ENCODE measurements at regions not wholly inside any gene's neighbourhood (a gene's known extent, or its start where the extent isn't known, plus 50 kb on each side); places are given as distances from the start of the nearest gene placed in this dataset.

- Histone ChIP-seq H3K36me3 (ENCODE audit: insufficient read depth, insufficient read length, low read length) (no peaks in the 10 kb centered on the region), H3K27me3 (ENCODE audit: insufficient read depth, insufficient read length) (no peaks in the 10 kb centered on the region), H3K4me1 (ENCODE audit: insufficient read depth, insufficient read length) (no peaks in the 10 kb centered on the region), H3K9ac (ENCODE audit: insufficient read length, low read depth) (no peak overlapping the region), H3K9me3 (ENCODE audit: insufficient read depth, low read length) (no peaks in the 10 kb centered on the region), H3K4me3 (ENCODE audit: insufficient read length, low read depth) (no peak overlapping the region)
- no peak for DNase-seq (ENCODE audit: low read depth, low spot score)
- TF ChIP-seq SUZ12 (IDR thresholded peaks at IDR 0.05; ENCODE audit: extremely low read depth, insufficient read depth, insufficient read length) = no peak
These were observed 209.2 kb upstream of the NR2F2 start for GRCh38 chr15:96121086-96121920.

GRCh38 chr15:96122077-96123027 lies 208.1 kb upstream of the NR2F2 start:
- H3K36me3 ChIP-seq (ENCODE audit: insufficient read depth, insufficient read length, low read length) = no peaks in the 10 kb centered on the region
- H3K9me3 ChIP-seq (ENCODE audit: insufficient read depth, low read length) = no peaks in the 10 kb centered on the region
- no peak overlapping the region for H3K4me3 ChIP-seq (ENCODE audit: insufficient read length, low read depth)
- no peak for TF ChIP-seq YY1 (IDR thresholded peaks at IDR 0.05; ENCODE audit: insufficient read depth, insufficient read length)
- TF ChIP-seq ZNF274 (IDR thresholded peaks at IDR 0.05; ENCODE audit: low read depth, low read length) = no peak
- TF ChIP-seq SUZ12 (IDR thresholded peaks at IDR 0.05; ENCODE audit: extremely low read depth, insufficient read depth, insufficient read length) = no peak
- no peak overlapping the region for H3K9ac ChIP-seq (ENCODE audit: insufficient read length, low read depth)
- no peak for DNase-seq (ENCODE audit: low read depth, low spot score)
- no peaks in the 10 kb centered on the region for H3K27me3 ChIP-seq (ENCODE audit: insufficient read depth, insufficient read length)
- H3K4me1 ChIP-seq (ENCODE audit: insufficient read depth, insufficient read length) = no peaks in the 10 kb centered on the region

GRCh38 chr15:96123028-96123400 lies 207.5 kb upstream of the NR2F2 start:
- Histone ChIP-seq H3K36me3 (ENCODE audit: insufficient read depth, insufficient read length, low read length) (no peaks in the 10 kb centered on the region), H3K27me3 (ENCODE audit: insufficient read depth, insufficient read length) (no peaks in the 10 kb centered on the region), H3K4me1 (ENCODE audit: insufficient read depth, insufficient read length) (no peaks in the 10 kb centered on the region), H3K9me3 (ENCODE audit: insufficient read depth, low read length) (no peaks in the 10 kb centered on the region), H3K4me3 (ENCODE audit: insufficient read length, low read depth) (no peak overlapping the region), H3K9ac (ENCODE audit: insufficient read length, low read depth) (no peak overlapping the region)
- TF ChIP-seq ZNF274 (IDR thresholded peaks at IDR 0.05; ENCODE audit: low read depth, low read length) (no peak), YY1 (IDR thresholded peaks at IDR 0.05; ENCODE audit: insufficient read depth, insufficient read length) (no peak), SUZ12 (IDR thresholded peaks at IDR 0.05; ENCODE audit: extremely low read depth, insufficient read depth, insufficient read length) (no peak)
- no peak for DNase-seq (ENCODE audit: low read depth, low spot score)

- Histone ChIP-seq H3K27me3 (ENCODE audit: insufficient read depth, insufficient read length) (no peaks in the 10 kb centered on the region), H3K4me1 (ENCODE audit: insufficient read depth, insufficient read length) (no peaks in the 10 kb centered on the region), H3K36me3 (ENCODE audit: insufficient read depth, insufficient read length, low read length) (no peaks in the 10 kb centered on the region), H3K4me3 (ENCODE audit: insufficient read length, low read depth) (no peak overlapping the region), H3K9ac (ENCODE audit: insufficient read length, low read depth) (no peak overlapping the region), H3K9me3 (ENCODE audit: insufficient read depth, low read length) (no peaks in the 10 kb centered on the region)
- no peak for TF ChIP-seq SUZ12 (IDR thresholded peaks at IDR 0.05; ENCODE audit: extremely low read depth, insufficient read depth, insufficient read length)
- no peak for TF ChIP-seq ZNF274 (IDR thresholded peaks at IDR 0.05; ENCODE audit: low read depth, low read length)
- TF ChIP-seq YY1 (IDR thresholded peaks at IDR 0.05; ENCODE audit: insufficient read depth, insufficient read length) = no peak
- no peak for DNase-seq (ENCODE audit: low read depth, low spot score)
These were observed 206.8 kb upstream of the NR2F2 start for GRCh38 chr15:96123630-96124187.

DNA sequence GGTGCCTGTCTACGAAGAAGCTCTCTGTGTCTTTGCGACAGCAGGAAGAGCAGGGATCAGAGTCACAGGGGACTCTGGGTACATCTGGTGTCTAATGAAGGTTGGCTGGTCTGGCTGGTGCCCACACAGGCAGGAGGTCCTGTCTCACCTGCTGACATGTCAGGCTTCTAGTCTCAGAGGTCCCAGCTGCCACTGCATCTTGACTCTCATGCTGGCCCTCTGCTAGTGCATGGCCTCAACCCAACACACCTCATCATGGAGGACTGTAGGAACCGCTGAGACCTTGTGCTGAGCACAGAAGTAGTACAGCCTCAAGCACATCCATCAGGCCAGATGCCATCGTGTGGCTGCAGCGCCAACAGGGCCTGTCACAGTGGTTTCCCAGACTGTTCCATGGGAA lies 206.1 kb upstream of the NR2F2 start:
- no peaks in the 10 kb centered on the region for H3K27me3 ChIP-seq (ENCODE audit: insufficient read depth, insufficient read length)
- H3K9me3 ChIP-seq (ENCODE audit: insufficient read depth, low read length) = no peaks in the 10 kb centered on the region
- no peak for TF ChIP-seq YY1 (IDR thresholded peaks at IDR 0.05; ENCODE audit: insufficient read depth, insufficient read length)
- TF ChIP-seq SUZ12 (IDR thresholded peaks at IDR 0.05; ENCODE audit: extremely low read depth, insufficient read depth, insufficient read length) = no peak
- no peak for TF ChIP-seq ZNF274 (IDR thresholded peaks at IDR 0.05; ENCODE audit: low read depth, low read length)
- no peak overlapping the region for H3K4me3 ChIP-seq (ENCODE audit: insufficient read length, low read depth)
- H3K4me1 ChIP-seq (ENCODE audit: insufficient read depth, insufficient read length) = no peaks in the 10 kb centered on the region
- H3K9ac ChIP-seq (ENCODE audit: insufficient read length, low read depth) = no peak overlapping the region
- no peaks in the 10 kb centered on the region for H3K36me3 ChIP-seq (ENCODE audit: insufficient read depth, insufficient read length, low read length)
- DNase-seq (ENCODE audit: low read depth, low spot score) = no peak

DNA sequence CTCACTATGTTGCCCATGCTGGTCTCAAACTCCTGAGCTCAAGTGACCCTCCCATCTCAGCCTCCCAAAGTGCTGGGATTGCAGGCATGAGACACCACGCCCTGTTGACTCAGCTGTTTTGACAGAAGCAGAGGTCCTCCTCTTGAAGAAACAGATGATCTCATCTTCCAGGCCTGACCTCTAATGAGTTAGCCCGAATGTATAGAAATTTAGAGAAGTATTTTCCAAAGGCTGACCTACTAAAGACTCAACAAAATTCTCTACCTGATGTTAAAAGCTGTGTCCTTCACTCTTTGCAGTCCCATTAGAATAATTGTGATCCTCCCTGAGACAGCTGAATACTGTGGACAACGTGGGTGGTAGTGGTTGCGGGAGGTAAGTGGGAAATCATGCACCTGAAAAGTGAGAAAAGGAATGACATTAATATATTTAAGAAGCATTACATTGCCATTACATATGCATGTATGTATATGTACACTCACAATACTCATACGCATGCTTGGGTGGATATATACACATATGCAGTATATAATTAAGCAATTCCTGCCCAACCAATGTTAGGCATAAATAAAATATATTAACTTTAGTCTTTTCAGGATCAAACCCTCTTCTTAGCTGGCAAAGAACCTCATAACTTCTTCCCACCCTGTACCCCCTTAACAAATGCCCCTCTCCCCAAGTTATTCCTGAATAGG lies 204.6 kb upstream of the NR2F2 start:
- no peak for DNase-seq (ENCODE audit: low read depth, low spot score)
- H3K4me3 ChIP-seq (ENCODE audit: insufficient read length, low read depth) = no peak overlapping the region
- no peaks in the 10 kb centered on the region for H3K4me1 ChIP-seq (ENCODE audit: insufficient read depth, insufficient read length)
- TF ChIP-seq ZNF274 (IDR thresholded peaks at IDR 0.05; ENCODE audit: low read depth, low read length) = no peak
- no peak for TF ChIP-seq SUZ12 (IDR thresholded peaks at IDR 0.05; ENCODE audit: extremely low read depth, insufficient read depth, insufficient read length)
- no peak overlapping the region for H3K9ac ChIP-seq (ENCODE audit: insufficient read length, low read depth)
- H3K36me3 ChIP-seq (ENCODE audit: insufficient read depth, insufficient read length, low read length) = no peaks in the 10 kb centered on the region
- no peaks in the 10 kb centered on the region for H3K9me3 ChIP-seq (ENCODE audit: insufficient read depth, low read length)
- no peaks in the 10 kb centered on the region for H3K27me3 ChIP-seq (ENCODE audit: insufficient read depth, insufficient read length)
